Upper lobe of right lung (tissue), 1 donor: ENCODE measurements at regions not wholly inside any gene's neighbourhood (a gene's known extent, or its start where the extent isn't known, plus 50 kb on each side); places are given as distances from the start of the nearest gene placed in this dataset.

Experiments
- ATAC-seq: fragments of 200-7000 bp; cut with Tn5 transposase; one replicate; pipeline ENCODE4 v1.9.1; 2020; ENCODE audit warnings: mild to moderate bottlenecking, moderate library complexity
- DNase-seq: peaks from one replicate; pipeline ENCODE4 v3.0.0-alpha.2; 2020
- H3K27ac ChIP-seq: fragments of 200-600 bp; one replicate; pipeline ENCODE4 v1.8.0; 2022
- H3K27me3 ChIP-seq: fragments of 200-600 bp; one replicate; pipeline ENCODE4 v1.8.0; 2022; ENCODE audit warnings: mild to moderate bottlenecking
- H3K36me3 ChIP-seq: fragments of 200-600 bp; one replicate; pipeline ENCODE4 v1.8.0; 2022
- H3K4me1 ChIP-seq: fragments of 200-600 bp; one replicate; pipeline ENCODE4 v1.8.0; 2022
- H3K4me3 ChIP-seq: fragments of 200-600 bp; one replicate; pipeline ENCODE4 v1.8.0; 2022; ENCODE audit warnings: mild to moderate bottlenecking
- H3K9me3 ChIP-seq: fragments of 200-600 bp; one replicate; pipeline ENCODE4 v1.8.0; 2022
- intact Hi-C: fragments of 100-400 bp; cut with DNase I; formaldehyde crosslinking; loops from one replicate; pipeline ENCODE4 v1.11.0; 2022
- TF ChIP-seq, protein P1 (sequence below): fragments of 200-600 bp; IDR thresholded peaks from one replicate; pipeline ENCODE4 v1.8.0; 2022; ENCODE audit warnings: antibody characterized with exemption
- donor health status: DM: no; HTN: yes; CAD: no; lungs with severe emphysema.

DNA sequence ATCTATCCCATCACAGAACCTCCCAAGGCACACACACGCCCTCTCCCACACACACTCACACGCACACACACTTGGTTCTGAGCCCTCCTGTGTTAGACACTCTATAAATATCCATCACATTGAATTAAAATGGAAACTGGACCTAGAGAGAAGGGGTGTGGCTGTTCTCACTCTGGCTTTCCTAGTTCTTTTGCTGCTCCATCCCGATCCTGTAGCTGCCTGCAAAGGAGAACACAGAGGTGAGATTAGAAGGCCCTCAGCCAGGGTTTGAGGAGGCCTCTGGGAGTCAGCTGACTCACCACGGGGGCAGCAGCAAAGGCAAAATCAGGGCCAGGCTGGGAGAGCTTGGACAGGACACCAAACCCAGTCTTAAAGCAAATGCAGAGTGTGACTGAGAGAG lies 192.3 kb upstream of the CADM1 start:
- H3K4me3 ChIP-seq, result no peak overlapping the region
- intact Hi-C loops, result no loop called here
- TF ChIP-seq, protein P1, sequence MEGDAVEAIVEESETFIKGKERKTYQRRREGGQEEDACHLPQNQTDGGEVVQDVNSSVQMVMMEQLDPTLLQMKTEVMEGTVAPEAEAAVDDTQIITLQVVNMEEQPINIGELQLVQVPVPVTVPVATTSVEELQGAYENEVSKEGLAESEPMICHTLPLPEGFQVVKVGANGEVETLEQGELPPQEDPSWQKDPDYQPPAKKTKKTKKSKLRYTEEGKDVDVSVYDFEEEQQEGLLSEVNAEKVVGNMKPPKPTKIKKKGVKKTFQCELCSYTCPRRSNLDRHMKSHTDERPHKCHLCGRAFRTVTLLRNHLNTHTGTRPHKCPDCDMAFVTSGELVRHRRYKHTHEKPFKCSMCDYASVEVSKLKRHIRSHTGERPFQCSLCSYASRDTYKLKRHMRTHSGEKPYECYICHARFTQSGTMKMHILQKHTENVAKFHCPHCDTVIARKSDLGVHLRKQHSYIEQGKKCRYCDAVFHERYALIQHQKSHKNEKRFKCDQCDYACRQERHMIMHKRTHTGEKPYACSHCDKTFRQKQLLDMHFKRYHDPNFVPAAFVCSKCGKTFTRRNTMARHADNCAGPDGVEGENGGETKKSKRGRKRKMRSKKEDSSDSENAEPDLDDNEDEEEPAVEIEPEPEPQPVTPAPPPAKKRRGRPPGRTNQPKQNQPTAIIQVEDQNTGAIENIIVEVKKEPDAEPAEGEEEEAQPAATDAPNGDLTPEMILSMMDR, result no peak
- DNase-seq (no peak), ATAC-seq (no peak)
- no peak overlapping the region for H3K27ac ChIP-seq
- H3K27me3 ChIP-seq, result no peaks in the 10 kb centered on the region
- no peaks in the 10 kb centered on the region for H3K9me3 ChIP-seq
- H3K4me1 ChIP-seq, result no peaks in the 10 kb centered on the region
- no peaks in the 10 kb centered on the region for H3K36me3 ChIP-seq

DNA sequence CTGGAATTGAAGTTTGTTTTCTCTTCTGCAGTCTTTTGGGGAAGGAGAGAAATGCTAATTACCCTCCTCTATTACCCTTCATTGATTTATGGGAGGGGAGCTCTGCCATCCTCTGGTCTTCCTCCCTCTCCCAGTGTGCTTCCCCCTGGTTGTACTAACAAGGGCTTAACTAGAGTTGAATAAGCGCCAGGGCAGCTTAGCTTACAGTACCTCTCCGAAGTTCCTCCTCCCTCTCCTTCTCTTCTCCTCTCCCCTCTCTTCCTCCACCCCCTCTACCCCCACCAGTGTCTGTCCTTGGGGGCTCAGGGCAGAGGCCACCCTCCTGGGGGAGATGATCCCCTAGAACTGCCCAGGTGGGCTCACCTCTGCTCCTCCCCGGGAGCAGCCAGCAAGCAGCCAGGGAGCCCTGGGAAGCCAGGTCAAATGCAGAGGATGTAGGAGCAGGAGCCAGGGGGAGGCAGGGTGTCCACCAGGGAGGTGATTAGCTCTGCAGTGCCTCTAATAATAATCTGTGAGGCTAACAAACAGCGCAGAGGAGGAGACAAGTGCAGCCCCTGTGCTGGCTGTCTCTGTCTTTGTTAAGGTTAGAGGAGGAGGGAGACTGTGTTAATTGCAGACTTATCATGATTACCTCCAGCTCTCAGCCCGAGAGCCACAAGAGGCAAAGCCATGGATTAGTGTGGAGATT lies 191.6 kb upstream of the CADM1 start:
- Histone ChIP-seq H3K4me3 (no peak overlapping the region), H3K27ac (no peak overlapping the region), H3K27me3 (no peaks in the 10 kb centered on the region), H3K4me1 (no peaks in the 10 kb centered on the region), H3K9me3 (no peaks in the 10 kb centered on the region), H3K36me3 (no peaks in the 10 kb centered on the region)
- no peak for DNase-seq
- TF ChIP-seq, protein P1, result no peak
- no peak for ATAC-seq
- intact Hi-C loops, result no loop called here

DNA sequence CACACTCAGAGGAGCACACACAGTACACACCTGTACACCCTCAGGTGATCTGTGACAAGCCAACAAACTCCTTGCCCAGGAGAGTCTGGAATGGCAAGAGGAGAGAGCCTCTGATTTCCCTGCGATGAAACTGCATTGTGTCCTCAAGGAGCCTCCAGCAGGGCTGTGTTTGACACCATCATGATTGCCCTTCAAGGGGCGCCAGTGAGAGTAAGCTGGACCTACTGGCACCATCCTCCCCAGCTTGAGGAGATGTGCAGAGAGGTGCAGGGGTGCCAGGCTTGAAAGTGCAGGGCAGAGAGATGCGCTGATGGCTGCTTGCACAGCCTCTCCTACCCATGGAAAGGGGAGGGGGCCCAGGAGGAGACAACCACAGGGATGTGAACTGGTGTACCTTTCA lies 188.8 kb upstream of the CADM1 start:
- DNase-seq, result no peak
- Histone ChIP-seq H3K4me1 (no peaks in the 10 kb centered on the region), H3K36me3 (no peaks in the 10 kb centered on the region), H3K27me3 (peaks cover 7% of the 10 kb centered on the region), H3K4me3 (no peak overlapping the region), H3K9me3 (no peaks in the 10 kb centered on the region), H3K27ac (no peak overlapping the region)
- TF ChIP-seq, protein P1, result no peak
- ATAC-seq, result no peak
- intact Hi-C loops, result no loop called here

DNA sequence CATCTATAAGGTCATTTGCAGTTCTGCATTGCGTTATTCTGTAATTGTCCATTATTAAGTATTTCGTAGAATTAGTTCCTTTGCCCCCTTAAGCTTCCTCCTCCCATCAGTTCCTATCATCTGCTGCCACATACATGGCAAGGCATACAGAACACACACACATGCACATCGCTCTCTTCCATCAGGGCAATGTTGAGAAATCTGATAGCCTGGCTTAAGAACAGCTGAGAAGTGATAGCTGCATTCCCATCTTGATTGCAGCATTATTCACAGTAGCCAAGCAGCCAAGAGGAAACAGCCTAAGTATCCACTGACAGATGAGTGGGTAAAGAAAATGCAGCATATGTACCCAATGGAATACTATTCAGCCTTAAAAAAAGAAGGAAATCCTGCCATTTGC lies 186.8 kb upstream of the CADM1 start:
- DNase-seq (no peak), ATAC-seq (no peak)
- no peaks in the 10 kb centered on the region for H3K36me3 ChIP-seq
- TF ChIP-seq, protein P1, result no peak
- no peak overlapping the region for H3K27ac ChIP-seq
- H3K9me3 ChIP-seq, result no peaks in the 10 kb centered on the region
- H3K4me3 ChIP-seq, result no peak overlapping the region
- H3K27me3 ChIP-seq, result peaks cover 7% of the 10 kb centered on the region
- H3K4me1 ChIP-seq, result no peaks in the 10 kb centered on the region
- intact Hi-C loops, result no loop called here

DNA sequence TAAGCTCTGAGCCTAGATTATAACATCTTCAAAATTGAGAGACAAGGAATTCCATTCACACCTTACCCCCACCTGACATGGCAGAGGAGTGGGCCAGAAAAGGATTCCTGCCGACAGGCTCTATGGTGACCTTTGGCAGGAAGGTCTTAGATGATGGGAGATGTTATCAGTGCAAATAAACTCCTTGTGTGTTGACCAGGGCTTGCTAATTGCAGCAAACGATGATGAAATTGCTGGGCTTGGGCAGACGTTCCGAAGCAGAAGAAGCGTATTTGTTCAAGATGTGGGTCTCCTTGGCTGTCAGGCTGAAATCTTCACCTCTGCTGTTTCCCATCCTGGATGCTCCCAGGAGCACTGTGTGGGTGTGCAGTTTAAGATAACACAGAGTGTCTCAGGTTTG lies 183.7 kb upstream of the CADM1 start:
- DNase-seq (no peak), ATAC-seq (no peak)
- H3K9me3 ChIP-seq, result peaks cover 3% of the 10 kb centered on the region
- TF ChIP-seq, protein P1, result no peak
- intact Hi-C loops, result no loop called here
- no peak overlapping the region for H3K27ac ChIP-seq
- H3K36me3 ChIP-seq, result no peaks in the 10 kb centered on the region
- H3K4me1 ChIP-seq, result no peaks in the 10 kb centered on the region
- peaks cover 7% of the 10 kb centered on the region for H3K27me3 ChIP-seq
- H3K4me3 ChIP-seq, result no peak overlapping the region

DNA sequence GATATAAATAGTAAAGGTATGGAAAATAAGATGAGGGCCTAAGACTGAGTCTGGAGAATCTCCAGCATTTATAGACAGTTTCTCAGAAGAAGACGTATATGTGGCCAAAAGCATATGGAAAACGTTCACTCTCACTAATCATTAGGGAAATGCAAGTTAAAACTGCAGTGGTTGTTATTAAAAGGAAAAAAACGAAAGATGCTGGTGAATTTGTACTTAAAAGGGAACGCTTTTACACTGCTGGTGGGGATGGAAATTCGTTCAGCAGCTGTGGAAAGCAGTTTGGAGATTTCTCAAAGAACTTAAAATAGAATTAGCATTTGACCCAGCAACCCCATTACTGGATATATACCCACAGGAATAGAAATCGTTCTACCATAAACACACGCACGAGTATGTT lies 180.5 kb upstream of the CADM1 start:
- H3K27ac ChIP-seq, result no peak overlapping the region
- H3K4me1 ChIP-seq, result no peaks in the 10 kb centered on the region
- H3K27me3 ChIP-seq, result peaks cover 7% of the 10 kb centered on the region
- no peak overlapping the region for H3K4me3 ChIP-seq
- intact Hi-C loops, result no loop called here
- TF ChIP-seq, protein P1, result no peak
- no peak for DNase-seq
- peaks cover 3% of the 10 kb centered on the region for H3K9me3 ChIP-seq
- H3K36me3 ChIP-seq, result no peaks in the 10 kb centered on the region
- ATAC-seq, result no peak
